ENCODE measurements at regions not wholly inside any gene's neighbourhood (a gene's known extent, or its start where the extent isn't known, plus 50 kb on each side); places are given as distances from the start of the nearest gene placed in this dataset.

- intact Hi-C loops (cut with micrococcal nuclease; ENCODE audit: unreplicated experiment), result no loop called here
- ChIA-PET CTCF (ENCODE audit: unreplicated experiment) (interaction anchor here (0.6 to 1.5 kb wide), 2 partner anchors 16 to 1043 kb away, joined by 3 to 7 read pairs; no protein-coding TSS in a partner anchor), POLR2A (interaction anchor here (0.6 to 2.6 kb wide), 2 partner anchors 11 to 295 kb away, joined by 3 to 9 read pairs; no protein-coding TSS in a partner anchor)
- H3K4me3 ChIP-seq (ENCODE audit: low read depth, low read length, poor library complexity, severe bottlenecking), result no peak overlapping the region
- no peak overlapping the region for H3K4me2 ChIP-seq (ENCODE audit: low read length)
- H3K9me3 ChIP-seq (ENCODE audit: low read length), result peaks cover 16% of the 10 kb centered on the region; the same call in 1 of the 2 replicates
- no peak for DNase-seq (ENCODE audit: low spot score)
- H3K4me1 ChIP-seq (ENCODE audit: insufficient read depth, low read length, poor library complexity, severe bottlenecking), result peaks cover 35% of the 10 kb centered on the region
- BruUV-seq (replicated peaks), result no TSS peak
- H3K79me2 ChIP-seq (ENCODE audit: insufficient read depth, low read depth, low read length), result no peaks in the 10 kb centered on the region
- H4K20me1 ChIP-seq (ENCODE audit: insufficient read depth, low read length), result no peaks in the 10 kb centered on the region
- TF ChIP-seq EZH2phosphoT487 (IDR thresholded peaks at IDR 0.05; ENCODE audit: borderline replicate concordance, low read depth, low read length), result no peak
- TF ChIP-seq, protein P1, sequence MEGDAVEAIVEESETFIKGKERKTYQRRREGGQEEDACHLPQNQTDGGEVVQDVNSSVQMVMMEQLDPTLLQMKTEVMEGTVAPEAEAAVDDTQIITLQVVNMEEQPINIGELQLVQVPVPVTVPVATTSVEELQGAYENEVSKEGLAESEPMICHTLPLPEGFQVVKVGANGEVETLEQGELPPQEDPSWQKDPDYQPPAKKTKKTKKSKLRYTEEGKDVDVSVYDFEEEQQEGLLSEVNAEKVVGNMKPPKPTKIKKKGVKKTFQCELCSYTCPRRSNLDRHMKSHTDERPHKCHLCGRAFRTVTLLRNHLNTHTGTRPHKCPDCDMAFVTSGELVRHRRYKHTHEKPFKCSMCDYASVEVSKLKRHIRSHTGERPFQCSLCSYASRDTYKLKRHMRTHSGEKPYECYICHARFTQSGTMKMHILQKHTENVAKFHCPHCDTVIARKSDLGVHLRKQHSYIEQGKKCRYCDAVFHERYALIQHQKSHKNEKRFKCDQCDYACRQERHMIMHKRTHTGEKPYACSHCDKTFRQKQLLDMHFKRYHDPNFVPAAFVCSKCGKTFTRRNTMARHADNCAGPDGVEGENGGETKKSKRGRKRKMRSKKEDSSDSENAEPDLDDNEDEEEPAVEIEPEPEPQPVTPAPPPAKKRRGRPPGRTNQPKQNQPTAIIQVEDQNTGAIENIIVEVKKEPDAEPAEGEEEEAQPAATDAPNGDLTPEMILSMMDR (conservative IDR thresholded peaks at IDR 0.05; ENCODE audit: low read length), result no peak
- H3K36me3 ChIP-seq (ENCODE audit: insufficient read depth, low read length), result no peaks in the 10 kb centered on the region
- H2AFZ ChIP-seq (ENCODE audit: low read length), result no peak overlapping the region
- no peaks in the 10 kb centered on the region for H3K9me2 ChIP-seq (ENCODE audit: insufficient read depth, low read length)
- H3K27ac ChIP-seq (ENCODE audit: low read depth, low read length, poor library complexity, severe bottlenecking), result no peak overlapping the region
Measured at GRCh38 chr4:54173281-54173912, 55.7 kb upstream of the PDGFRA start.

GRCh38 chr4:54176202-54176601 is 52.9 kb upstream of the PDGFRA start:
- Histone ChIP-seq H4K20me1 (ENCODE audit: insufficient read depth, low read length) (no peaks in the 10 kb centered on the region), H3K36me3 (ENCODE audit: insufficient read depth, low read length) (no peaks in the 10 kb centered on the region), H3K4me2 (ENCODE audit: low read length) (no peak overlapping the region), H3K27ac (ENCODE audit: low read depth, low read length, poor library complexity, severe bottlenecking) (no peak overlapping the region), H3K4me1 (ENCODE audit: insufficient read depth, low read length, poor library complexity, severe bottlenecking) (peaks cover 35% of the 10 kb centered on the region), H3K9me2 (ENCODE audit: insufficient read depth, low read length) (no peaks in the 10 kb centered on the region), H3K9me3 (ENCODE audit: low read length) (peaks cover 12% of the 10 kb centered on the region; the same call in 1 of the 2 replicates), H3K4me3 (ENCODE audit: low read depth, low read length, poor library complexity, severe bottlenecking) (no peak overlapping the region), H3K79me2 (ENCODE audit: insufficient read depth, low read depth, low read length) (no peaks in the 10 kb centered on the region), H2AFZ (ENCODE audit: low read length) (no peak overlapping the region)
- TF ChIP-seq EZH2phosphoT487 (IDR thresholded peaks at IDR 0.05; ENCODE audit: borderline replicate concordance, low read depth, low read length), result no peak
- TF ChIP-seq, protein P1 (conservative IDR thresholded peaks at IDR 0.05; ENCODE audit: low read length), result no peak
- intact Hi-C loops (cut with micrococcal nuclease; ENCODE audit: unreplicated experiment), result no loop called here
- no peak for DNase-seq (ENCODE audit: low spot score)
- BruUV-seq (replicated peaks), result no TSS peak
- ChIA-PET CTCF (ENCODE audit: unreplicated experiment) (no interaction called here), POLR2A (interaction anchor here (0.6 kb wide), 1 partner anchor 358 kb away, joined by 4 read pairs; no protein-coding TSS in a partner anchor)
